Keratinocyte (primary cell): ENCODE measurements at regions not wholly inside any gene's neighbourhood (a gene's known extent, or its start where the extent isn't known, plus 50 kb on each side); places are given as distances from the start of the nearest gene placed in this dataset.

Source experiments
- CTCF ChIP-seq, 3 experiments: IDR thresholded peaks in 1 of 3; conservative IDR thresholded peaks in 1 of 3; optimal IDR thresholded peaks in 1 of 3; 2 replicates in 2 of 3; 3 replicates in 1 of 3; pipeline versions ENCODE3 to v1.5.1; 2011; ENCODE audit warnings: low read length in 3 of 3, mild to moderate bottlenecking in 3 of 3, moderate library complexity in 2 of 3, control low read depth in 1 of 3, inconsistent platforms in 1 of 3; ENCODE audit not compliant: insufficient read depth in 2 of 3; ENCODE audit errors: extremely low read depth in 1 of 3
- EZH2 ChIP-seq: IDR thresholded peaks from one replicate; pipeline ENCODE4 v1.6.1; 2012; ENCODE audit warnings: inconsistent platforms, mild to moderate bottlenecking, low read length, moderate library complexity

- TF ChIP-seq CTCF (optimal IDR thresholded peaks at IDR 0.05 in 1 of 3, IDR thresholded peaks at IDR 0.05 in 1 of 3, conservative IDR thresholded peaks at IDR 0.05 in 1 of 3; ENCODE audit: extremely low read depth in 1 of 3, insufficient read depth in 2 of 3, low read length in 3 of 3): no peak
- no peak for TF ChIP-seq EZH2
Measured at GRCh38 chr5:87868792-87869191, 399.9 kb downstream of the TMEM161B start.
